WTC11 (cell line): ENCODE measurements at regions not wholly inside any gene's neighbourhood (a gene's known extent, or its start where the extent isn't known, plus 50 kb on each side); places are given as distances from the start of the nearest gene placed in this dataset.

ENCODE experiments used
- CTCF ChIP-seq: fragments of 200-600 bp; IDR thresholded peaks from 2 replicates; pipeline ENCODE4 v1.8.0; 2022; ENCODE audit warnings: antibody characterized with exemption
- HMGA2 ChIP-seq: fragments of 250-450 bp; sonication (Bioruptor Pico); IDR thresholded peaks from 2 replicates; pipeline ENCODE4 v1.4.0; 2021; ENCODE audit warnings: mild to moderate bottlenecking, moderate library complexity

- TF ChIP-seq HMGA2 (no peak), CTCF (no peak)
Measured at GRCh38 chrX:18042776-18043175, 177.9 kb downstream of the BEND2 start.
